ENCODE measurements at regions not wholly inside any gene's neighbourhood (a gene's known extent, or its start where the extent isn't known, plus 50 kb on each side); places are given as distances from the start of the nearest gene placed in this dataset.

- TF ChIP-seq, protein P1, sequence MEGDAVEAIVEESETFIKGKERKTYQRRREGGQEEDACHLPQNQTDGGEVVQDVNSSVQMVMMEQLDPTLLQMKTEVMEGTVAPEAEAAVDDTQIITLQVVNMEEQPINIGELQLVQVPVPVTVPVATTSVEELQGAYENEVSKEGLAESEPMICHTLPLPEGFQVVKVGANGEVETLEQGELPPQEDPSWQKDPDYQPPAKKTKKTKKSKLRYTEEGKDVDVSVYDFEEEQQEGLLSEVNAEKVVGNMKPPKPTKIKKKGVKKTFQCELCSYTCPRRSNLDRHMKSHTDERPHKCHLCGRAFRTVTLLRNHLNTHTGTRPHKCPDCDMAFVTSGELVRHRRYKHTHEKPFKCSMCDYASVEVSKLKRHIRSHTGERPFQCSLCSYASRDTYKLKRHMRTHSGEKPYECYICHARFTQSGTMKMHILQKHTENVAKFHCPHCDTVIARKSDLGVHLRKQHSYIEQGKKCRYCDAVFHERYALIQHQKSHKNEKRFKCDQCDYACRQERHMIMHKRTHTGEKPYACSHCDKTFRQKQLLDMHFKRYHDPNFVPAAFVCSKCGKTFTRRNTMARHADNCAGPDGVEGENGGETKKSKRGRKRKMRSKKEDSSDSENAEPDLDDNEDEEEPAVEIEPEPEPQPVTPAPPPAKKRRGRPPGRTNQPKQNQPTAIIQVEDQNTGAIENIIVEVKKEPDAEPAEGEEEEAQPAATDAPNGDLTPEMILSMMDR (IDR thresholded peaks at IDR 0.05; ENCODE audit: control insufficient read depth, insufficient read depth, low read depth, low read length, missing control alignments) = no peak
- H3K4me3 ChIP-seq (ENCODE audit: control insufficient read depth, low read depth, low read length) = no peak overlapping the region
- no peak for DNase-seq (ENCODE audit: low read depth)
These were observed 60.9 kb upstream of the FZD10 start for GRCh38 chr12:130101370-130101769.

- TF ChIP-seq, protein P1 (IDR thresholded peaks at IDR 0.05; ENCODE audit: control insufficient read depth, insufficient read depth, low read depth, low read length, missing control alignments) = no peak
- H3K4me3 ChIP-seq (ENCODE audit: control insufficient read depth, low read depth, low read length) = no peak overlapping the region
- no peak for DNase-seq (ENCODE audit: low read depth)
These were observed 60.0 kb upstream of the FZD10 start for GRCh38 chr12:130102266-130102665.

GRCh38 chr12:130104571-130105106, 57.6 kb upstream of the FZD10 start:
- TF ChIP-seq, protein P1 (IDR thresholded peaks at IDR 0.05; ENCODE audit: control insufficient read depth, insufficient read depth, low read depth, low read length, missing control alignments) = no peak

GRCh38 chr12:130109062-130109945, 53.0 kb upstream of the FZD10 start:
- no peak overlapping the region for H3K4me3 ChIP-seq (ENCODE audit: control insufficient read depth, low read depth, low read length)
- TF ChIP-seq, protein P1 (IDR thresholded peaks at IDR 0.05; ENCODE audit: control insufficient read depth, insufficient read depth, low read depth, low read length, missing control alignments) = no peak
- DNase-seq (ENCODE audit: low read depth) = no peak

More at GRCh38 chr12:130104571-130105106, 57.6 kb upstream of the FZD10 start:
- H3K4me3 ChIP-seq (ENCODE audit: control insufficient read depth, low read depth, low read length) = no peak overlapping the region
- DNase-seq (ENCODE audit: low read depth) = no peak

DNA sequence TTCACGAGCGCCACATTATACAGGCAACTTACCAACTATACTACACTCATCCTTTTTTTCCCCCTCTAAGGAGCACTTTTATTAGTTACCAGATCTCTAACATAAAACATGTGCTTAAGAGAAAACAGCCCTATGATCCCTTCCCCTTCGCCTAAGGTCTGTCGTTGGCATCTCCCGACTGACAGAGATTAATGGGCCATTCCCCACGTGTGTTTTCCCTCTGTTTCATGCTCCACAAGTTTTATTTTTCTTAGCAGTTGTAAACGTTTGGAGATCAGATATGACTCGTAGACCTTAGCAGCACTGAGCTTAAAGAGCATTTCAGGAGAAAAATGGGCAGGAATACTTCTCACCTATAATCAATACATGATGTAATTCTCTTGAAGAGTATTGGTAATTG, 51.4 kb upstream of the FZD10 start:
- no peak overlapping the region for H3K4me3 ChIP-seq (ENCODE audit: control insufficient read depth, low read depth, low read length)
- no peak for DNase-seq (ENCODE audit: low read depth)
- TF ChIP-seq, protein P1 (IDR thresholded peaks at IDR 0.05; ENCODE audit: control insufficient read depth, insufficient read depth, low read depth, low read length, missing control alignments) = no peak

DNA sequence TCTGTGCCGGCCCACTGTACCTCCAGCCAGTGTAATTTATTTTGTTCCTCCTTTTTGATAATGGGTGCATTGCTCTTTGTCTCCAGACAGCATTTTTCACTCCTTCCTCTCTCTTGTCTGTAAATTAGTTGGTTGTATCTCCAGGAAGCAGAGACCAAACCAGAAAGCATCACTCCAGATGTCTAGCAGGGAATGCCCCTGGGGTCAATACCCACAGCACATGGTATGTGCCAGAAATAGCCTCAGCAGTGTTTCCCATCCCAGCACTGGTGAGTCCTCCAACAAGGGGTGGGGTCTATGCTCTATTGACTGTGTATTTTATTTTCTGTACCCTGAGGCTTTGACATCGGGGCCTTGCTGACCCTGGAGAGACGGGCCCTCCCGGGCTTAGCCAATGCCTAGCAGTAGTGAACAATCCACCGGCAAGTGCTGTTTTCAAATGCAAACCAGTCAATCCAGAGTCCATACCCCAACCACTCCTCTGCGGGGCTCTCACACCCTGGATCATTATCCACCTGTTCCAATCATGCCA, 50.2 kb upstream of the FZD10 start:
- TF ChIP-seq, protein P1 (IDR thresholded peaks at IDR 0.05; ENCODE audit: control insufficient read depth, insufficient read depth, low read depth, low read length, missing control alignments) = no peak
- no peak overlapping the region for H3K4me3 ChIP-seq (ENCODE audit: control insufficient read depth, low read depth, low read length)
- no peak for DNase-seq (ENCODE audit: low read depth)
